ENCODE measurements at regions not wholly inside any gene's neighbourhood (a gene's known extent, or its start where the extent isn't known, plus 50 kb on each side); places are given as distances from the start of the nearest gene placed in this dataset.

- Histone ChIP-seq H3K4me3 (no peak overlapping the region), H3K27me3 (ENCODE audit: low read depth) (no peaks in the 10 kb centered on the region), H3K27ac (no peak overlapping the region), H3K36me3 (no peaks in the 10 kb centered on the region), H3K4me1 (no peaks in the 10 kb centered on the region), H3K9me3 (no peaks in the 10 kb centered on the region)
- intact Hi-C loops (cut with DNase I) = no loop called here
- TF ChIP-seq CTCF (IDR thresholded peaks at IDR 0.05) = no peak
- ATAC-seq = no peak
- DNase-seq = no peak
Measured at GRCh38 chr3:102235679-102236078, 199.1 kb upstream of the ZPLD1 start.

GRCh38 chr3:102237181-102237580, 197.6 kb upstream of the ZPLD1 start:
- Histone ChIP-seq H3K4me1 (no peaks in the 10 kb centered on the region), H3K27ac (no peak overlapping the region), H3K27me3 (ENCODE audit: low read depth) (no peaks in the 10 kb centered on the region), H3K4me3 (no peak overlapping the region), H3K36me3 (no peaks in the 10 kb centered on the region), H3K9me3 (no peaks in the 10 kb centered on the region)
- ATAC-seq (no peak), DNase-seq (no peak)
- intact Hi-C loops (cut with DNase I) = no loop called here
- no peak for TF ChIP-seq CTCF (IDR thresholded peaks at IDR 0.05)

- ATAC-seq (no peak), DNase-seq (no peak)
- TF ChIP-seq CTCF (IDR thresholded peaks at IDR 0.05) = no peak
- no peak overlapping the region for H3K27ac ChIP-seq
- no peaks in the 10 kb centered on the region for H3K4me1 ChIP-seq
- no peaks in the 10 kb centered on the region for H3K27me3 ChIP-seq (ENCODE audit: low read depth)
- H3K4me3 ChIP-seq = no peak overlapping the region
- no peaks in the 10 kb centered on the region for H3K9me3 ChIP-seq
- H3K36me3 ChIP-seq = no peaks in the 10 kb centered on the region
- intact Hi-C loops (cut with DNase I) = no loop called here
Measured at GRCh38 chr3:102237838-102238237, 197.0 kb upstream of the ZPLD1 start.

- Histone ChIP-seq H3K9me3 (no peaks in the 10 kb centered on the region), H3K36me3 (no peaks in the 10 kb centered on the region), H3K27me3 (ENCODE audit: low read depth) (no peaks in the 10 kb centered on the region), H3K27ac (no peak overlapping the region), H3K4me3 (no peak overlapping the region), H3K4me1 (no peaks in the 10 kb centered on the region)
- intact Hi-C loops (cut with DNase I) = no loop called here
- ATAC-seq (no peak), DNase-seq (no peak)
- no peak for TF ChIP-seq CTCF (IDR thresholded peaks at IDR 0.05)
Measured at GRCh38 chr3:102238362-102238761, 196.5 kb upstream of the ZPLD1 start.

GRCh38 chr3:102240720-102241119, 194.1 kb upstream of the ZPLD1 start:
- TF ChIP-seq CTCF (IDR thresholded peaks at IDR 0.05) = no peak
- Histone ChIP-seq H3K4me3 (no peak overlapping the region), H3K27me3 (ENCODE audit: low read depth) (no peaks in the 10 kb centered on the region), H3K9me3 (no peaks in the 10 kb centered on the region), H3K27ac (no peak overlapping the region), H3K36me3 (no peaks in the 10 kb centered on the region), H3K4me1 (no peaks in the 10 kb centered on the region)
- ATAC-seq (no peak), DNase-seq (no peak)
- intact Hi-C loops (cut with DNase I) = no loop called here
